K562 (cell line): ENCODE measurements at regions not wholly inside any gene's neighbourhood (a gene's known extent, or its start where the extent isn't known, plus 50 kb on each side); places are given as distances from the start of the nearest gene placed in this dataset.

Experiments
- ATAC-seq: fragments of 200-7000 bp; cut with Tn5 transposase; 3 replicates; pipeline ENCODE4 v1.9.1; 2020; ENCODE audit warnings: moderate library complexity
- BruUV-seq: library from RNA; stranded (reverse); fragments of 400-500 nt; replicated peaks from 2 replicates; lab custom pipeline; 2021; lab: Mats Ljungman, UMichigan
- CTCF ChIA-PET: fragments of 300-600 bp; formaldehyde crosslinking; extraction: SDS; loops from one replicate; lab custom pipeline; 2021; ENCODE audit warnings: low intra/inter-chr PET ratio; lab: Yijun Ruan, JAX
- POLR2A ChIA-PET: fragments of 300-600, 350-650 bp; sonication (Branson Sonifier 250); formaldehyde crosslinking; extraction: SDS; loops from one replicate; lab custom pipeline; 2021; ENCODE audit warnings: antibody characterized with exemption, inconsistent platforms; lab: Yijun Ruan, JAX
- DNase-seq, 4 experiments: peaks; one replicate each; pipeline versions ENCODE4 v3.0.0 to v3.0.0-alpha.2; 2011 to 2018; ENCODE audit warnings: low spot score in 3 of 4, mixed read lengths in 3 of 4; ENCODE audit errors: extremely low read depth in 1 of 4
- FAIRE-seq: peaks from 2 replicates; lab custom pipeline; 2011; peaks lifted over from hg19 to GRCh38; lab: Jason Lieb, UNC
- H2AFZ ChIP-seq: 2 replicates; pipeline ENCODE4 v1.6.0; 2011; ENCODE audit warnings: low read depth, low read length, control low read depth, inconsistent platforms
- H3K27ac ChIP-seq: fragments of 200-600 bp; 3 replicates; pipeline ENCODE4 v1.8.0; 2011; ENCODE audit warnings: low read depth, mild to moderate bottlenecking, control low read depth, inconsistent platforms, low read length, moderate library complexity, mixed read lengths; ENCODE audit errors: extremely low read depth
- H3K27me3 ChIP-seq, 2 experiments: fragments of 300-600 bp in 1 of 2; 2 replicates in 1 of 2; 3 replicates in 1 of 2; pipeline versions ENCODE4 v1.6.0 to v1.8.0; 2011; ENCODE audit warnings: inconsistent platforms in 2 of 2, low read length in 2 of 2, mild to moderate bottlenecking in 1 of 2, mixed read lengths in 1 of 2, moderate library complexity in 1 of 2; ENCODE audit not compliant: control insufficient read depth in 2 of 2, insufficient read depth in 2 of 2
- H3K36me3 ChIP-seq: fragments of 300-600 bp; 3 replicates; pipeline ENCODE4 v1.8.0; 2011; ENCODE audit warnings: mild to moderate bottlenecking, low read length, inconsistent platforms; ENCODE audit not compliant: control insufficient read depth, insufficient read depth
- H3K4me1 ChIP-seq, 2 experiments: fragments of 200-600 bp in 1 of 2; replicated peaks in 1 of 2; 2 replicates in 1 of 2; 3 replicates in 1 of 2; pipeline versions ENCODE4 v1.5.1 to v1.8.0; 2011; ENCODE audit warnings: inconsistent platforms in 2 of 2, low read length in 2 of 2, mild to moderate bottlenecking in 1 of 2, mixed read lengths in 1 of 2, moderate library complexity in 1 of 2; ENCODE audit not compliant: control insufficient read depth in 2 of 2, insufficient read depth in 2 of 2
- H3K4me2 ChIP-seq: 2 replicates; pipeline ENCODE4 v1.6.1; 2011; ENCODE audit warnings: low read length, control low read depth, inconsistent platforms, mixed read lengths; ENCODE audit not compliant: insufficient read depth
- H3K4me3 ChIP-seq: fragments of 200-600 bp; sonication (generic), shearing (Covaris generic); 2 replicates; pipeline ENCODE4 v1.5.1; 2016; ENCODE audit warnings: control low read depth, inconsistent platforms
- H3K79me2 ChIP-seq: fragments of 200-600 bp; 3 replicates; pipeline ENCODE4 v1.8.0; 2011; ENCODE audit warnings: low read length, inconsistent platforms; ENCODE audit not compliant: control insufficient read depth, insufficient read depth
- H3K9ac ChIP-seq, 2 experiments: 2 replicates each; pipeline versions ENCODE4 v1.6.0 to v1.6.1; 2011; ENCODE audit warnings: low read depth in 2 of 2, low read length in 2 of 2, control low read depth in 1 of 2, inconsistent platforms in 1 of 2, mild to moderate bottlenecking in 1 of 2, mixed read lengths in 1 of 2; ENCODE audit not compliant: insufficient read depth in 1 of 2
- H3K9me1 ChIP-seq: one replicate; pipeline ENCODE4 v1.6.0; 2011; ENCODE audit warnings: inconsistent platforms, mild to moderate bottlenecking, low read length, moderate library complexity; ENCODE audit not compliant: control insufficient read depth, insufficient read depth
- H3K9me3 ChIP-seq: replicated peaks from 2 replicates; pipeline ENCODE4 v1.5.1; 2011; ENCODE audit warnings: low read depth, low read length, inconsistent platforms; ENCODE audit not compliant: control insufficient read depth, insufficient read depth
- H4K20me1 ChIP-seq: replicated peaks from 2 replicates; pipeline ENCODE4 v1.6.1; 2011; ENCODE audit warnings: low read length, inconsistent platforms, mixed read lengths; ENCODE audit not compliant: control insufficient read depth, insufficient read depth
- CBX8 ChIP-seq: fragments of 200-600 bp; sonication (generic); IDR thresholded peaks from 2 replicates; pipeline ENCODE4 v1.6.1; 2012; ENCODE audit warnings: borderline replicate concordance, mixed run types, low read depth, mild to moderate bottlenecking, moderate library complexity, mixed read lengths, low read length, control low read depth, inconsistent platforms; ENCODE audit not compliant: poor library complexity, severe bottlenecking; ENCODE audit errors: extremely low read depth
- E2F3 ChIP-seq: fragments of 250-450 bp; sonication (Bioruptor Pico); IDR thresholded peaks from 2 replicates; pipeline ENCODE4 v1.4.0; 2020; ENCODE audit warnings: mild to moderate bottlenecking
- EGR1 ChIP-seq: fragments of 450-650 bp; conservative IDR thresholded peaks from 2 replicates; pipeline ENCODE4 v1.6.1; 2017; ENCODE audit warnings: mild to moderate bottlenecking
- HMG20B ChIP-seq: fragments of 250-450 bp; sonication (Bioruptor Pico); IDR thresholded peaks from 2 replicates; pipeline ENCODE4 v1.5.0; 2021; ENCODE audit warnings: mild to moderate bottlenecking
- NR2F6 ChIP-seq: fragments of 450-650 bp; formaldehyde crosslinking; IDR thresholded peaks from 2 replicates; pipeline ENCODE4 v1.4.0; 2020; ENCODE audit warnings: mild to moderate bottlenecking
- STAT5A ChIP-seq: IDR thresholded peaks from 2 replicates; pipeline ENCODE4 v1.6.1; 2012; ENCODE audit warnings: low read length, inconsistent platforms, borderline replicate concordance
- TEAD2 ChIP-seq: fragments of 450-650 bp; IDR thresholded peaks from 2 replicates; pipeline ENCODE4 v1.6.1; 2016; ENCODE audit warnings: missing genetic modification characterization, control low read depth, missing compliant biosample characterization
- TFAP4 ChIP-seq: sonication (generic); formaldehyde crosslinking; IDR thresholded peaks from 2 replicates; pipeline ENCODE4 v1.8.0; 2022; ENCODE audit warnings: missing genetic modification reagents, mild to moderate bottlenecking, moderate library complexity, borderline replicate concordance
- U2AF1 ChIP-seq: fragments of 200-400 bp; formaldehyde crosslinking; optimal IDR thresholded peaks from 2 replicates; pipeline ENCODE3; 2017; ENCODE audit warnings: mild to moderate bottlenecking, low read depth, low read length, moderate library complexity
- ZBTB11 ChIP-seq, 3 experiments: fragments of 200-800 bp in 1 of 3; fragments of 250-450 bp in 1 of 3; fragments of 450-650 bp in 1 of 3; sonication (Bioruptor Pico) in 1 of 3; sonication (Bioruptor generic) in 1 of 3; formaldehyde crosslinking in 1 of 3; IDR thresholded peaks; 2 replicates each; pipeline versions ENCODE4 v1.6.1 to v1.8.0; 2016 to 2022; ENCODE audit warnings: mild to moderate bottlenecking in 2 of 3, missing genetic modification characterization in 2 of 3, missing compliant biosample characterization in 1 of 3, moderate library complexity in 1 of 3
- ZBTB49 ChIP-seq: sonication (generic); formaldehyde crosslinking; IDR thresholded peaks from 2 replicates; pipeline ENCODE4 v1.8.0; 2022; ENCODE audit warnings: missing genetic modification reagents, mild to moderate bottlenecking, borderline replicate concordance
- ZNF140 ChIP-seq: fragments of 250-450 bp; sonication (Bioruptor Pico); IDR thresholded peaks from 2 replicates; pipeline ENCODE4 v1.8.0; 2021; ENCODE audit warnings: moderate library complexity, mild to moderate bottlenecking, inconsistent platforms
- ZNF398 ChIP-seq: fragments of 250-450 bp; sonication (Bioruptor Pico); IDR thresholded peaks from 2 replicates; pipeline ENCODE4 v1.8.0; 2021; ENCODE audit warnings: moderate library complexity, mild to moderate bottlenecking, inconsistent platforms
- ZSCAN29 ChIP-seq: fragments of 450-650 bp; IDR thresholded peaks from 2 replicates; pipeline ENCODE4 v1.6.1; 2017
- WGBS: fragments of 100-300 bp; shearing (Covaris generic); methylation state at CpG from one replicate; pipeline ENCODE4 v1.1.6; 2016; ENCODE audit warnings: low coverage, mixed read lengths; ENCODE audit not compliant: insufficient coverage; ENCODE audit errors: missing lambda C conversion rate; 5-methylcytosine and 5-hydroxymethylcytosine counted together
- in situ Hi-C: fragments of 300-500 bp; cut with MboI; formaldehyde crosslinking; loops from 4 replicates; pipeline ENCODE4 v1.15.0; 2018; ENCODE audit warnings: inconsistent platforms, mixed read lengths
- intact Hi-C: fragments of 100-400 bp; cut with micrococcal nuclease; formaldehyde crosslinking; loops from 2 replicates; pipeline ENCODE4 v1.14.2; 2022

GRCh38 chr2:58562276-58562675, 321.2 kb upstream of the FANCL start:
- Histone ChIP-seq H3K79me2 (no peaks in the 10 kb centered on the region), H3K4me1 (no peaks in the 10 kb centered on the region), H3K9me1 (no peaks in the 10 kb centered on the region), H3K36me3 (no peaks in the 10 kb centered on the region), H3K9ac (no peak overlapping the region), H3K9me3 (no peaks in the 10 kb centered on the region; the same call in 1 of the 2 replicates), H4K20me1 (no peaks in the 10 kb centered on the region), H3K4me3 (no peak overlapping the region), H2AFZ (no peak overlapping the region), H3K4me2 (no peak overlapping the region), H3K27me3 (no peaks in the 10 kb centered on the region), H3K27ac (no peak overlapping the region)
- no peak for ATAC-seq
- 46% methylated on average over 2 of the region's 2 CpGs for WGBS
- no TSS peak for BruUV-seq
- TF ChIP-seq CBX8 = no peak
- TF ChIP-seq E2F3 (CRISPR knock-in tag) = no peak
- no peak for TF ChIP-seq TEAD2 (tag)
- no peak for TF ChIP-seq EGR1
- no peak for TF ChIP-seq ZBTB11 (CRISPR knock-in tag; IDR thresholded peaks at IDR 0.05)
- no peak for TF ChIP-seq ZBTB49
- TF ChIP-seq ZNF398 (CRISPR knock-in tag) = no peak
- TF ChIP-seq ZSCAN29 = no peak
- TF ChIP-seq STAT5A = no peak
- no peak for TF ChIP-seq U2AF1
- TF ChIP-seq ZNF140 (CRISPR knock-in tag) = no peak
- no peak for TF ChIP-seq HMG20B (CRISPR knock-in tag)
- TF ChIP-seq TFAP4 (CRISPR knock-in tag) = no peak
- no peak for TF ChIP-seq NR2F6 (CRISPR knock-in tag)
- no peak for FAIRE-seq
- ChIA-PET CTCF (no interaction called here), POLR2A (no interaction called here)
- in situ Hi-C loops (no loop called here), intact Hi-C loops (no loop called here)
- no peak for DNase-seq
